Esophagus muscularis mucosa (tissue), 4 donors: ENCODE measurements at regions not wholly inside any gene's neighbourhood (a gene's known extent, or its start where the extent isn't known, plus 50 kb on each side); places are given as distances from the start of the nearest gene placed in this dataset.

Experiments
- DNase-seq: peaks from one replicate; pipeline ENCODE4 v3.0.0-alpha.2; 2017; ENCODE audit errors: extremely low spot score
- H3K27ac ChIP-seq, 4 donors: fragments of 200-600 bp; sonication (generic); replicated peaks in 1 of 4; 1 replicate in 3 of 4; 2 replicates in 1 of 4; pipeline ENCODE4 v1.5.1; 2016 to 2019; ENCODE audit warnings: mild to moderate bottlenecking in 1 of 4
- H3K27me3 ChIP-seq, 4 donors: fragments of 200-600 bp; sonication (generic); one replicate each; pipeline versions ENCODE4 v1.5.1 to v1.6.0; 2016 to 2019
- H3K36me3 ChIP-seq, 4 donors: fragments of 200-600 bp; sonication (generic); one replicate each; pipeline ENCODE4 v1.5.1; 2016 to 2019
- H3K4me1 ChIP-seq, 4 donors: fragments of 200-600 bp; sonication (generic); one replicate each; pipeline ENCODE4 v1.5.1; 2016 to 2019
- H3K4me3 ChIP-seq, 4 donors: fragments of 200-600 bp; sonication (generic); 1 replicate in 2 of 4; 2 replicates in 2 of 4; pipeline ENCODE4 v1.5.1; 2016 to 2019; ENCODE audit warnings: mild to moderate bottlenecking in 4 of 4, moderate library complexity in 1 of 4
- H3K9me3 ChIP-seq, 4 donors: fragments of 200-600 bp; sonication (generic); 1 replicate in 3 of 4; 2 replicates in 1 of 4; pipeline ENCODE4 v1.5.1; 2016 to 2019
- EP300 ChIP-seq: sonication (generic); formaldehyde crosslinking; IDR thresholded peaks from one replicate; pipeline ENCODE4 v1.6.1; 2017; ENCODE audit warnings: antibody characterized with exemption
- POLR2A ChIP-seq: fragments of 450-650 bp; IDR thresholded peaks from one replicate; pipeline ENCODE4 v1.6.1; 2017; ENCODE audit warnings: antibody characterized with exemption, moderate library complexity, mild to moderate bottlenecking, low read depth
- POLR2AphosphoS5 ChIP-seq, 2 donors: sonication (generic); formaldehyde crosslinking; IDR thresholded peaks; one replicate each; pipeline ENCODE4 v1.6.1; 2017; ENCODE audit warnings: antibody characterized with exemption in 2 of 2
- WGBS: methylation state at CpG from one replicate; pipeline ENCODE4 v1.1.5; 2018; 5-methylcytosine and 5-hydroxymethylcytosine counted together
- intact Hi-C: fragments of 100-400 bp; cut with DNase I; formaldehyde crosslinking; loops from one replicate; pipeline ENCODE4 v1.15.1; 2023
- TF ChIP-seq, protein P1 (sequence below), 3 experiments: fragments of 200-600 bp in 2 of 3; fragments of 450-650 bp in 1 of 3; sonication (generic) in 2 of 3; IDR thresholded peaks; one replicate each; pipeline ENCODE4 v1.5.1; 2017 to 2019; ENCODE audit warnings: antibody characterized with exemption in 3 of 3, mild to moderate bottlenecking in 2 of 3, moderate library complexity in 1 of 3

DNA sequence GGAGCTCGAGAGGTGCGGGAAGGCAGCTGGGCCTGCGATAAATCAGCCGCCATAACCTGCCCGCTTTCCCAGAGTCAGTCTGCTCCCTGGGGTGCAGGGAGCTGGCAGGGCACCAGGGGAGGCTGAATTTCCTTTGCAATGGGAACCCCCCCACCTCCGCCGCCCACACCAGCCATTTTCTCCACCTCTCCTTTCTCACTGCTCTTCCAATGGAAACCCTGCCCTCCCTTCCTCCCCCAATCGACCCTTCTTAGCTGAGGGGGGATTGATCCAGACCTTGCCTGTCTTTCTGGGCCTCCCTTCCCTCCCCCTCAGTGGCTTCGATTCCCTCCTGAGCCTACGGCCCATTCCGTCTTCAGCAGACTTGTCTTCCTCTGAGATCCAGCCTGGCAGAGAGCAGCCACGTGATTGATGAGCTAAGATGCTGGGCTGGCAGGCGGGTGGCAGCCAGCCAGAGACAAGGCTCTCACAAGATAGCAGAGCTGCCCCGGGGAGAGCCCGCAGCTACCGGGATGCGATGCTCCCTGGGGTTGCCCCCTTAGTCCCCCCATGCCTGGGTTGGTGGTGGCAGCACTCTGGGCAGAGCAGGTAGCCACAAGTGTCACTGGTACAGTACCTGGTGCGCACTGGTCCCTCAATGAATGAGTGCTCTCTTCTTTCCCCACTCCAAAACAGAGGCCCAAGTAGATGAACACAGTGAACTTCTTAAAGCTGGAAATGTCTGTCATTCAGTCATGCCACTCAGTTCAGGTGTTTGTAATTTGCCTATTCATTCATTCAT, 53.7 kb upstream of the FABP6 start:
- peak overlapping the region in 1 of 4 donors; percentile 18 for H3K4me3 ChIP-seq
- intact Hi-C loops = no loop called here
- no peaks in the 10 kb centered on the region for H3K9me3 ChIP-seq
- TF ChIP-seq POLR2A (no peak), EP300 (no peak), POLR2AphosphoS5 (IDR thresholded peaks at IDR 0.05) (no peak)
- TF ChIP-seq, protein P1, sequence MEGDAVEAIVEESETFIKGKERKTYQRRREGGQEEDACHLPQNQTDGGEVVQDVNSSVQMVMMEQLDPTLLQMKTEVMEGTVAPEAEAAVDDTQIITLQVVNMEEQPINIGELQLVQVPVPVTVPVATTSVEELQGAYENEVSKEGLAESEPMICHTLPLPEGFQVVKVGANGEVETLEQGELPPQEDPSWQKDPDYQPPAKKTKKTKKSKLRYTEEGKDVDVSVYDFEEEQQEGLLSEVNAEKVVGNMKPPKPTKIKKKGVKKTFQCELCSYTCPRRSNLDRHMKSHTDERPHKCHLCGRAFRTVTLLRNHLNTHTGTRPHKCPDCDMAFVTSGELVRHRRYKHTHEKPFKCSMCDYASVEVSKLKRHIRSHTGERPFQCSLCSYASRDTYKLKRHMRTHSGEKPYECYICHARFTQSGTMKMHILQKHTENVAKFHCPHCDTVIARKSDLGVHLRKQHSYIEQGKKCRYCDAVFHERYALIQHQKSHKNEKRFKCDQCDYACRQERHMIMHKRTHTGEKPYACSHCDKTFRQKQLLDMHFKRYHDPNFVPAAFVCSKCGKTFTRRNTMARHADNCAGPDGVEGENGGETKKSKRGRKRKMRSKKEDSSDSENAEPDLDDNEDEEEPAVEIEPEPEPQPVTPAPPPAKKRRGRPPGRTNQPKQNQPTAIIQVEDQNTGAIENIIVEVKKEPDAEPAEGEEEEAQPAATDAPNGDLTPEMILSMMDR (IDR thresholded peaks at IDR 0.05) = no peak
- peaks cover 5 to 14% (median 10%) of the 10 kb centered on the region in 4 donors for H3K4me1 ChIP-seq
- H3K27me3 ChIP-seq = no peaks in the 10 kb centered on the region
- H3K27ac ChIP-seq = no peak overlapping the region
- WGBS = 50% methylated on average over 14 of the region's 18 CpGs
- no peaks in the 10 kb centered on the region for H3K36me3 ChIP-seq
- no peak for DNase-seq

DNA sequence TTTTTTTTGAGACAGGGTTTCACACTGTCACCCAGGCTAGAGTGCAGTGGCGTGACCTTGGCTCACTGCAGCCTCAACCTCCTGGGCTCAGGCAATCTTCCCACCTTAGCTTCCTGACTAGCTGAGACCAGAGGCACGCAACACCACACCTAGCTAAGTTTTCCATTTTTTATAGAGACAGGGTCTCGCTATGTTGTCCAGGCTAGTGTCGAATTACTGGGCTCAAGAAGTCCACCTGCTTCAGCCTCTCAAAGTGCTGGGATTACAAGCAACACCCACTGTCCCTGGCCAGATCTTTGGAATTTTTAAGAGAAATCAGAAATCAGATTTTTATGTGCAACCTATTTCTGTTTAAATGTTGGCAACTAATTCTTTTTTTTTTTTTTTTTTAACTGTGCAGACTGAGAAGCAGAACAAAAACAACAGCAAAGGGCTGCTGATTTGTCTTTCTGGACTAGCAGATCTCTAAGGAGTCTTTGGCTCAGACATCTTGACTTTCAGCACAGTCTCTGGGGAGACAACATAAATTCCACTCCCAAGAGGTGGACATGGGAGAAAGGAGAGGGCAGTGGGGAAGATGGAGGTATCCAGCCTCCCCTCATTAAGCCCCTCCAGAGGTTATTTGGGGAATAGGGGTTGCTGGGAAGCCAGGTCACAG, 54.4 kb upstream of the FABP6 start:
- Histone ChIP-seq H3K4me1 (peaks cover 7 to 15% (median 11%) of the 10 kb centered on the region in 4 donors), H3K36me3 (no peaks in the 10 kb centered on the region), H3K27me3 (no peaks in the 10 kb centered on the region), H3K9me3 (no peaks in the 10 kb centered on the region), H3K27ac (no peak overlapping the region), H3K4me3 (peak overlapping the region in 1 of 4 donors; percentile 18)
- TF ChIP-seq POLR2A = no peak
- TF ChIP-seq, protein P1 (IDR thresholded peaks at IDR 0.05) = no peak
- no peak for TF ChIP-seq EP300
- no peak for TF ChIP-seq POLR2AphosphoS5 (IDR thresholded peaks at IDR 0.05)
- intact Hi-C loops = no loop called here
- DNase-seq = no peak
- 84% methylated on average over 4 of the region's 4 CpGs for WGBS

DNA sequence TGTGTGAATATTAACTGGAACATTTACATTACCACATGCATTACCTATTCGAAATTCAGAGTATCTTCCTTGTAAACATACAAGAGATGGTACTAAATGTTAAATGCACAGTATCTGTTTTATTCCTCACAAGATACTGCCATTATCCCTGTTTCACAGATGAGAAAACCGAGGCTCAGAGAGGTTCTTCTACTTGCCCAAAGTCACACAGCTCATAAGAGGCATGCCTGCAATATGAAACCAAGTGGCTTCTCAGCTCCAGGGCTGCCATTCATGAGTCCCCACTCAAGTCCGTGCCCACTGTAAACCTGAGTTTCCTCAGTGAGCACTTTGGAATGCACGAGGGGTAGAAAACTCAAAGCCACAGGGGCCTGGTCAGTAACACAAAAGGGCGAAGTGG, 55.0 kb upstream of the FABP6 start:
- intact Hi-C loops = no loop called here
- DNase-seq = no peak
- Histone ChIP-seq H3K4me1 (peaks cover 8 to 20% (median 16%) of the 10 kb centered on the region in 4 donors), H3K4me3 (no peak overlapping the region), H3K27ac (no peak overlapping the region), H3K9me3 (no peaks in the 10 kb centered on the region), H3K27me3 (no peaks in the 10 kb centered on the region), H3K36me3 (no peaks in the 10 kb centered on the region)
- 77% methylated on average over 5 of the region's 5 CpGs for WGBS
- no peak for TF ChIP-seq POLR2AphosphoS5 (IDR thresholded peaks at IDR 0.05)
- TF ChIP-seq, protein P1 (IDR thresholded peaks at IDR 0.05) = no peak
- no peak for TF ChIP-seq EP300
- TF ChIP-seq POLR2A = no peak

DNA sequence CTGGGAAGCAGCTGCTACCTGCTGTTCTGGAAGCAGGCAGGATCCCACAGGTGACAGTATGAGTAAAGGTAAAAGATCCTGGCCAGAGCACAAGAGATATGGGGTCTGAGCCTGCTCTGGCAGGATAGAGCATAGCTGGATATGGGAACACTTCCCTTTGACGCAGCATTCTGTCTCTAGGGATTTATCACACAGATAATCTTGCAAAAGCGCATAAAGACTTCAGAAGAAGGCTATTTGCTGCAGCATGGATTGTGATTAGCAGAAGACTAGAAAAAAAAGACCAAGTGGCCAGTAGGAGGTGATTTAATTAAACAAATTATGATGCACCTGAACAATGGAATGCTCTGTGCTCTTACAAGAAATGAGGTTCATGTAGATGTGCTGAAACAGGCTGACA, 52.4 kb upstream of the PWWP2A start:
- no peak overlapping the region for H3K27ac ChIP-seq
- H3K4me3 ChIP-seq = no peak overlapping the region
- H3K36me3 ChIP-seq = no peaks in the 10 kb centered on the region
- H3K9me3 ChIP-seq = no peaks in the 10 kb centered on the region
- H3K27me3 ChIP-seq = no peaks in the 10 kb centered on the region
- intact Hi-C loops = no loop called here
- no peak for DNase-seq
- H3K4me1 ChIP-seq = peaks cover 8 to 22% (median 17%) of the 10 kb centered on the region in 4 donors
- WGBS = 80% methylated on average over 2 of the region's 2 CpGs
- TF ChIP-seq EP300 = no peak
- TF ChIP-seq, protein P1 (IDR thresholded peaks at IDR 0.05) = no peak
- no peak for TF ChIP-seq POLR2AphosphoS5 (IDR thresholded peaks at IDR 0.05)
- no peak for TF ChIP-seq POLR2A
